Fibroblast of the aortic adventitia (primary cell): ENCODE measurements at regions not wholly inside any gene's neighbourhood (a gene's known extent, or its start where the extent isn't known, plus 50 kb on each side); places are given as distances from the start of the nearest gene placed in this dataset.
A peak's percentile ranks its signal among the peaks of the same experiment; 100 is the strongest.

Source experiments
- DNase-seq: peaks from one replicate; pipeline ENCODE4 v3.0.0-alpha.2; 2010; ENCODE audit warnings: low read depth
- H3K4me3 ChIP-seq: 2 replicates; pipeline ENCODE4 v1.5.1; 2011; ENCODE audit warnings: low read depth, mild to moderate bottlenecking, control low read depth, low read length, moderate library complexity
- TF ChIP-seq, protein P1 (sequence below): IDR thresholded peaks from 2 replicates; pipeline ENCODE4 v1.5.1; 2011; ENCODE audit warnings: mild to moderate bottlenecking, low read length, control low read depth, inconsistent platforms; ENCODE audit not compliant: insufficient read depth

DNA sequence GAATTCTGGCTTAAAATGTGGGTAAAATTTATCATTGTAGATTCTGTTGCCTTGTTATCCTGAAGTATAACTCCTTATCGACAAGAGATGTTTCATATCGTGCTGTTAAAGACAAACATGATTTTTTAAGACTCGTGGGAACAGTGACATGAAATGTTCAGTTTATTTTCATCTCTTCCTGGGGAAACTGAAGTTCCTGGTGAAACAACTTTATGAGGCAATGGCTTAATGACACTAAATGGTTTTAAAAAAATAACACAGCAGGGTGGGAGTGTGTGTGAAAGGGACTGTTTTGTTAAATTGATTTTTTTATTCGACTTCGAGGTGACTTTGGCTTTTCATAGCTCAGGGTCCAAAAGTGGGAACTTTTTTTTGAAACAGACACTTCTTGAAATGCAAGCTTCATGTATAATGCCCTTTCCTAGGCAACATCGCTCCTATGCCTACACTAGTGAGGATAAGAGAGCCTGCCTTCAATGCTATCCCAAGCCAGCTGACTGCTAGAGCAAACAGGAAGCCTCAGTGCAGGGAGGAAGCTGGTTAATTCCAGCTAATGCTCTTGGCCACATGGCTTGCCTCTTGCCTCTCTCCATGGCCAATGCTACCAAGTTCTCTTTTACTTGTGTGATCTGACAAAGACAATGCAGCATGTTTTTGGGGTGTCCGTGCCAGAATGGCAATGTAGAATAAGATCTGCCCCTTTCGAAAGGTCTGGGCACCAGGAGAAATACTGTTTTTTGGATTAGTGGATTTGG is 57.8 kb downstream of the PABIR2 start:
- DNase-seq, result no peak
- no peak overlapping the region for H3K4me3 ChIP-seq
- TF ChIP-seq, protein P1, sequence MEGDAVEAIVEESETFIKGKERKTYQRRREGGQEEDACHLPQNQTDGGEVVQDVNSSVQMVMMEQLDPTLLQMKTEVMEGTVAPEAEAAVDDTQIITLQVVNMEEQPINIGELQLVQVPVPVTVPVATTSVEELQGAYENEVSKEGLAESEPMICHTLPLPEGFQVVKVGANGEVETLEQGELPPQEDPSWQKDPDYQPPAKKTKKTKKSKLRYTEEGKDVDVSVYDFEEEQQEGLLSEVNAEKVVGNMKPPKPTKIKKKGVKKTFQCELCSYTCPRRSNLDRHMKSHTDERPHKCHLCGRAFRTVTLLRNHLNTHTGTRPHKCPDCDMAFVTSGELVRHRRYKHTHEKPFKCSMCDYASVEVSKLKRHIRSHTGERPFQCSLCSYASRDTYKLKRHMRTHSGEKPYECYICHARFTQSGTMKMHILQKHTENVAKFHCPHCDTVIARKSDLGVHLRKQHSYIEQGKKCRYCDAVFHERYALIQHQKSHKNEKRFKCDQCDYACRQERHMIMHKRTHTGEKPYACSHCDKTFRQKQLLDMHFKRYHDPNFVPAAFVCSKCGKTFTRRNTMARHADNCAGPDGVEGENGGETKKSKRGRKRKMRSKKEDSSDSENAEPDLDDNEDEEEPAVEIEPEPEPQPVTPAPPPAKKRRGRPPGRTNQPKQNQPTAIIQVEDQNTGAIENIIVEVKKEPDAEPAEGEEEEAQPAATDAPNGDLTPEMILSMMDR, result no peak

DNA sequence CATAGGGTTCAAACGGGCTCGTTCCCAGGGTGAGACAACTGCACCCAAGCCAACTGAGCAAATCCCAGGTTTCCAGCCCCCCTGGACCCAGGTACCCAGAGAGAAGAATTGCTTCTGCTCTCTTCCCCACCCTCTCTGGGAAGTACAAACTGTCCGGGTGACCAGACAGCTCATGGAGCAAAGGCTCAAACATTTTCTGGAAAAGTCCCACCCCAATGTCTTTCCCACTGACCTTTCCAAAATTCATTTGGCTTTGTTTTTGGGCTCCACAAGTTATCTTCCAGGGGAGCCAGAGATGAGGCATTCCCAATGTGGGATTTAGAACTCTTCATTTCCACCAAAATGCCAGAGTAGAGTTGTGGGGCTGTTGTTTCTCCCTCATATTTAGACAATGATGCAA is 58.6 kb downstream of the PABIR2 start:
- no peak overlapping the region for H3K4me3 ChIP-seq
- TF ChIP-seq, protein P1, result no peak
- no peak for DNase-seq

DNA sequence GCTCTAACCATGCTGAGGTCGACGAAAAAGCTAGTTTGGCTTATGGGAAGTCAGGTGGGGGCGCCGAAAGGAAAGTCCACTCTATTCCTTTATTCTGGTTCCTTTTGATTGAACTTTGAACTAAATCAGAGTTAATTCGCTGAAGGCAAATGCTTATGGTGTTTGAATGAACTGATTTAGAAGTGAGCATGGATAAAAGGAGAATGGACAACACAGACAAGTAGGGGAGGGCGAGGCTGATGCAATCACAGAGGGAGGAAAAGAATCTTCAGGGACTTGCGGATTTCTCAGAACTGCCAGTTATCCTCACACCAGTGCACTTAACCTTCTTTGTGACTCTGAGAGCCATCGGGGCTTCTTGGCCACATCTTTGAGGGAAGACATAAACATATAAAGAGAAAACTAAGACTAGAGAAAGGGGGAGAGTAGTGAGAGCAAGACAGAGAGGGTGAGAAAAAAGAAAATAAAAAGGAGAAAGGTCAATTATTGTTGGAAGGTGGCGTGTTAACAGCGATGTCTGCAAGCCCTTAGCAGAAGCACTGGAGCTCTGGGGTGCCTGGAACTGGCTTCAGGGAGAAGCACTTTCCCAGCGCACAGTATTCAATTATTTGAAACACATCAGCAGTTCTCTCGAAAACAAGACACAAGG is 59.2 kb downstream of the PABIR2 start:
- DNase-seq, result peak; percentile 22
- no peak overlapping the region for H3K4me3 ChIP-seq
- TF ChIP-seq, protein P1, result no peak

DNA sequence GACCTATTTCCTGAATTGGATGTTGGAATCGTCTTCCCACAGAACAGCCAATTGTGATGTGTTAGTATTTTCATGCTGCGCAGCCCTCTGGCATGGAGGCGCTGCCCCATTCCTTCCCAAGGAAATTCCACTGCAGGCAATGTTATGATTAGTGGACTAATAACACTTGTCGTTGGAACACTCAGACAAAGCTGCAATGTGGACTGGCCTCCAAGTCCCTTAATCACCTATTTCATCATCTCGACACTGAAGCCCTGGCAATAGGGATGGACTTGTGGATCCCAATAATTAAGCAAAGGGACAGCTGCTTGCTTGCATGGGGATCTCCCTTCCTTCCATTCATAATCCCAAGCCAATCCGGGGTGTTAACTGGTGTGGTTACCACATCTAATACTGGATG is 59.9 kb downstream of the PABIR2 start:
- DNase-seq, result peak; percentile 67
- TF ChIP-seq, protein P1, result no peak
- no peak overlapping the region for H3K4me3 ChIP-seq

DNA sequence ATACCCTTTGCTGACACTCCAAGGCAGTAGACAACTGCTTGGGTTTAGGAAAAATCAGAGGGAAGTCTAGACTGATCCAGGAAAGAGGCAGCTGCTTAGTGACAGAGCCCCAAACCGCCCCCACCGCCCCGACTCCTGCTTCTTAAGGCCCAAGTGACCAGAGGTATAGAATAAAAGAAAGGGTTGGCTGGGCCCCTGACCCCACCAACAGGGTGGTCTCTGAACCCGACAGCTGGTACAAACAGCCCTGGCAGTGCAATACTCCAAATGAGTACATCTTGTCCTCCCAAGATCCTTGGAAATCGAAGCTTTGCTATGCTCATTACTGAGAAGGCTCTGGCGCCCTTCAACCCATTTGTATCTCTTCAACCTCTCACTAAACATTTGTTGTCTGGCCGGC is 60.6 kb downstream of the PABIR2 start:
- H3K4me3 ChIP-seq, result no peak overlapping the region
- TF ChIP-seq, protein P1, result no peak
- no peak for DNase-seq

DNA sequence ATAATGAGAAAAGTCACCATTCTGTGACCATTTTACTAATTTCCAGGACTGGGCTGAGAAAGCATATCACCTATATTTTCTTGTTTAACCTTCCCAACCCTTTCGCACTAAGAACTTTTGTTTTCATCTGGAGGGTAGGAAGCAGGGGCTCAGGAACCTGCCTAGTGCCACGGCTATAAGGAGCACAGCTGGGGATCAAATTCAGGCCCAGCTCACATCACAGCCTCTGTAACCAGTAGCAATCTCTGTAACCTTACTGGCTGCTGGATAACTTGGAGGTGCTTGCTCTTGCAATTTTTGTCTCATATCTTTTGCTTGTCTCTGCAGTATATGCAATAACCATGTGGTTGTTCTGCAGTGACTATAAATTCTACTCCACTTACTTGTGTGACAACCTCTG is 62.0 kb downstream of the PABIR2 start:
- no peak overlapping the region for H3K4me3 ChIP-seq
- TF ChIP-seq, protein P1, result no peak
- DNase-seq, result no peak
